ENCODE measurements at regions not wholly inside any gene's neighbourhood (a gene's known extent, or its start where the extent isn't known, plus 50 kb on each side); places are given as distances from the start of the nearest gene placed in this dataset.

GRCh38 chr2:200042944-200043343, 87.6 kb downstream of the MAIP1 start:
- Histone ChIP-seq H3K36me3 (replicated peaks in 1 of 2; ENCODE audit: control extremely low read depth in 1 of 2, control insufficient read depth in 1 of 2, extremely low read depth in 1 of 2, insufficient read depth in 2 of 2, low read length in 1 of 2) (no peaks in the 10 kb centered on the region), H3K4me3 (ENCODE audit: control extremely low read depth in 1 of 5, extremely low read depth in 1 of 5, insufficient read depth in 1 of 5, low read depth in 2 of 5, low read length in 4 of 5) (no peak overlapping the region), H3K27ac (ENCODE audit: low read length in 2 of 2) (no peak overlapping the region), H4K20me1 (ENCODE audit: control insufficient read depth, insufficient read depth, low read length, poor library complexity, severe bottlenecking) (no peaks in the 10 kb centered on the region), H3K4me1 (ENCODE audit: control insufficient read depth in 2 of 2, insufficient read depth in 2 of 2, low read length in 2 of 2) (no peaks in the 10 kb centered on the region), H3K9ac (ENCODE audit: low read length) (no peak overlapping the region), H2AFZ (ENCODE audit: insufficient read depth, low read depth, low read length, poor library complexity, severe bottlenecking) (no peak overlapping the region), H3K27me3 (replicated peaks in 1 of 4; ENCODE audit: control extremely low read depth in 1 of 4, control insufficient read depth in 3 of 4, insufficient read depth in 4 of 4, low read length in 3 of 4) (peaks cover 0 to 3% (median 0%) of the 10 kb centered on the region in 4 experiments), H3K79me2 (ENCODE audit: control insufficient read depth, insufficient read depth, low read length) (no peaks in the 10 kb centered on the region), H3K4me2 (replicated peaks; ENCODE audit: low read depth, low read length, poor library complexity, severe bottlenecking) (no peak overlapping the region), H3K9me3 (ENCODE audit: control extremely low read depth in 1 of 3, control insufficient read depth in 2 of 3, insufficient read depth in 1 of 3, low read length in 2 of 3) (peaks cover 0 to 13% (median 9%) of the 10 kb centered on the region in 3 donors)
- H3K4me3 Mint-ChIP-seq: no peak overlapping the region
- ChIA-PET CTCF (no interaction called here), POLR2A (no interaction called here)
- intact Hi-C loops (cut with micrococcal nuclease): no loop called here
- peaks cover 6% of the 10 kb centered on the region for H3K27me3 Mint-ChIP-seq
- H3K4me1 Mint-ChIP-seq: no peaks in the 10 kb centered on the region
- TF ChIP-seq EZH2 (IDR thresholded peaks at IDR 0.05; ENCODE audit: borderline replicate concordance, insufficient read depth, low read depth, low read length, poor library complexity, severe bottlenecking): no peak
- TF ChIP-seq, protein P1, sequence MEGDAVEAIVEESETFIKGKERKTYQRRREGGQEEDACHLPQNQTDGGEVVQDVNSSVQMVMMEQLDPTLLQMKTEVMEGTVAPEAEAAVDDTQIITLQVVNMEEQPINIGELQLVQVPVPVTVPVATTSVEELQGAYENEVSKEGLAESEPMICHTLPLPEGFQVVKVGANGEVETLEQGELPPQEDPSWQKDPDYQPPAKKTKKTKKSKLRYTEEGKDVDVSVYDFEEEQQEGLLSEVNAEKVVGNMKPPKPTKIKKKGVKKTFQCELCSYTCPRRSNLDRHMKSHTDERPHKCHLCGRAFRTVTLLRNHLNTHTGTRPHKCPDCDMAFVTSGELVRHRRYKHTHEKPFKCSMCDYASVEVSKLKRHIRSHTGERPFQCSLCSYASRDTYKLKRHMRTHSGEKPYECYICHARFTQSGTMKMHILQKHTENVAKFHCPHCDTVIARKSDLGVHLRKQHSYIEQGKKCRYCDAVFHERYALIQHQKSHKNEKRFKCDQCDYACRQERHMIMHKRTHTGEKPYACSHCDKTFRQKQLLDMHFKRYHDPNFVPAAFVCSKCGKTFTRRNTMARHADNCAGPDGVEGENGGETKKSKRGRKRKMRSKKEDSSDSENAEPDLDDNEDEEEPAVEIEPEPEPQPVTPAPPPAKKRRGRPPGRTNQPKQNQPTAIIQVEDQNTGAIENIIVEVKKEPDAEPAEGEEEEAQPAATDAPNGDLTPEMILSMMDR (IDR thresholded peaks at IDR 0.05): no peak
- no peak for ATAC-seq (ENCODE audit: low read depth)
- peaks cover 7% of the 10 kb centered on the region for H3K9me3 Mint-ChIP-seq (ENCODE audit: insufficient read depth)
- DNase-seq: no peak
- H3K27ac Mint-ChIP-seq: no peak overlapping the region

- H3K27ac ChIP-seq (ENCODE audit: low read length in 2 of 2): no peak overlapping the region
- no peak overlapping the region for H3K9ac ChIP-seq (ENCODE audit: low read length)
- H3K4me3 Mint-ChIP-seq: no peak overlapping the region
- peaks cover 7% of the 10 kb centered on the region for H3K9me3 Mint-ChIP-seq (ENCODE audit: insufficient read depth)
- peaks cover 0 to 13% (median 9%) of the 10 kb centered on the region in 3 donors for H3K9me3 ChIP-seq (ENCODE audit: control extremely low read depth in 1 of 3, control insufficient read depth in 2 of 3, insufficient read depth in 1 of 3, low read length in 2 of 3)
- no peaks in the 10 kb centered on the region for H3K4me1 ChIP-seq (ENCODE audit: control insufficient read depth in 2 of 2, insufficient read depth in 2 of 2, low read length in 2 of 2)
- DNase-seq: no peak
- H3K4me1 Mint-ChIP-seq: no peaks in the 10 kb centered on the region
- TF ChIP-seq, protein P1 (IDR thresholded peaks at IDR 0.05): no peak
- TF ChIP-seq EZH2 (IDR thresholded peaks at IDR 0.05; ENCODE audit: borderline replicate concordance, insufficient read depth, low read depth, low read length, poor library complexity, severe bottlenecking): no peak
- no peaks in the 10 kb centered on the region for H3K36me3 ChIP-seq (replicated peaks in 1 of 2; ENCODE audit: control extremely low read depth in 1 of 2, control insufficient read depth in 1 of 2, extremely low read depth in 1 of 2, insufficient read depth in 2 of 2, low read length in 1 of 2)
- peaks cover 6% of the 10 kb centered on the region for H3K27me3 Mint-ChIP-seq
- H3K79me2 ChIP-seq (ENCODE audit: control insufficient read depth, insufficient read depth, low read length): no peaks in the 10 kb centered on the region
- no peak for ATAC-seq (ENCODE audit: low read depth)
- intact Hi-C loops (cut with micrococcal nuclease): no loop called here
- no peak overlapping the region for H2AFZ ChIP-seq (ENCODE audit: insufficient read depth, low read depth, low read length, poor library complexity, severe bottlenecking)
- no peak overlapping the region for H3K4me3 ChIP-seq (ENCODE audit: control extremely low read depth in 1 of 5, extremely low read depth in 1 of 5, insufficient read depth in 1 of 5, low read depth in 2 of 5, low read length in 4 of 5)
- CTCF ChIA-PET: interaction anchor here (0.6 kb wide), 1 partner anchor 448 kb away, joined by 4 read pairs; no protein-coding TSS in a partner anchor
- no CpG with 5 or more reads among the region's 2 CpGs for WGBS (ENCODE audit: insufficient coverage)
- no peak overlapping the region for H3K4me2 ChIP-seq (replicated peaks; ENCODE audit: low read depth, low read length, poor library complexity, severe bottlenecking)
- no peaks in the 10 kb centered on the region for H4K20me1 ChIP-seq (ENCODE audit: control insufficient read depth, insufficient read depth, low read length, poor library complexity, severe bottlenecking)
- POLR2A ChIA-PET: no interaction called here
- peaks cover 0 to 3% (median 0%) of the 10 kb centered on the region in 4 experiments for H3K27me3 ChIP-seq (replicated peaks in 1 of 4; ENCODE audit: control extremely low read depth in 1 of 4, control insufficient read depth in 3 of 4, insufficient read depth in 4 of 4, low read length in 3 of 4)
- no peak overlapping the region for H3K27ac Mint-ChIP-seq
These were observed 89.1 kb downstream of the MAIP1 start for GRCh38 chr2:200044453-200044852.

All from B cell (primary cell).